HG02885 (cell line): ENCODE measurements at regions not wholly inside any gene's neighbourhood (a gene's known extent, or its start where the extent isn't known, plus 50 kb on each side); places are given as distances from the start of the nearest gene placed in this dataset.
"Not testable (repeated sequence)": the region's sequence is repeated elsewhere in the genome, so short reads cannot be mapped to it uniquely, and the experiment has no call there.

Experiments used
- ATAC-seq: cut with Tn5 transposase; IDR thresholded peaks from one replicate; pipeline ENCODE4 v1.9.1; 2021; ENCODE audit warnings: mild to moderate bottlenecking; ENCODE audit not compliant: unreplicated experiment, poor library complexity

- ATAC-seq = not testable (repeated sequence)
Measured at GRCh38 chr9:62874213-62874612, 1684.4 kb downstream of the SPATA31A7 start.

GRCh38 chr9:62874745-62875599 lies 1685.1 kb downstream of the SPATA31A7 start:
- not testable (repeated sequence) for ATAC-seq

DNA sequence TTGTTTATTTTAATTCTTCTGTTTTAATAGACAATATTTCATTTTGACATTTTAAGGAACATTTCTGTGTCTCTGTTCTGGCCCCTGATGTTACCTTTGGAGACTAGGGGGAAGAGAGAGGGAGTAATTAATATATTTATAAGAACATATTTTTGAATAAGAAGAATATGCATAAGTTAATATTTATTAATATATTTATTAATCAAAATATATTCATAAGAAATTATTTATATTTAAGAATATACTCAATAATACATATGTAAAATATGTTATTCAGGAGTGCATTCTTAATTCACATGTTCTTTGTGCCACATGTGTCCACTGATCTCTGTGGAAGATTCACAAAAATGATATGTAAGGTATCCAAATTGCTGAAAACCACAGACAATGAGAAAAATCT lies 1687.7 kb downstream of the SPATA31A7 start:
- ATAC-seq = not testable (repeated sequence)

DNA sequence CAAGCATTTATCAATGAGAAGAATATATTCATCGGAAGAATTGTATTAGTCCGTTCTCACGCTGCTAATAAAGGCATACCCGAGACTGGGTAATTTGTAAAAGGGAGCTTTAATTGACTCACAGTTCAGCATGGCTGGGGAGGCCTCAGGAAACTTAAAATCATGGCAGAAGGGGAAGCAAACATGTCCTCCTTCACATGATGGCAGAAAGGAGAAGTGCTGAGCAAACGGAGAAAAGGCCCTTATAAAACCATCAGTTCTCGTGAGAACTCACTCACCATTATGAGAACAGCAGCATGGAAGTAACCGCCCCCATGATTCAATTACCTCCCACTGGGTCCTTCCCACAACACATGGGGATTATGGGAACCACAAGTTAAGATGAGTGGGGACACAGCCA lies 1688.2 kb downstream of the SPATA31A7 start:
- ATAC-seq = not testable (repeated sequence)

GRCh38 chr9:62880453-62880852 lies 1690.6 kb downstream of the SPATA31A7 start:
- ATAC-seq = not testable (repeated sequence)

- ATAC-seq = not testable (repeated sequence)
Measured at GRCh38 chr9:62880971-62881370, 1691.1 kb downstream of the SPATA31A7 start.

DNA sequence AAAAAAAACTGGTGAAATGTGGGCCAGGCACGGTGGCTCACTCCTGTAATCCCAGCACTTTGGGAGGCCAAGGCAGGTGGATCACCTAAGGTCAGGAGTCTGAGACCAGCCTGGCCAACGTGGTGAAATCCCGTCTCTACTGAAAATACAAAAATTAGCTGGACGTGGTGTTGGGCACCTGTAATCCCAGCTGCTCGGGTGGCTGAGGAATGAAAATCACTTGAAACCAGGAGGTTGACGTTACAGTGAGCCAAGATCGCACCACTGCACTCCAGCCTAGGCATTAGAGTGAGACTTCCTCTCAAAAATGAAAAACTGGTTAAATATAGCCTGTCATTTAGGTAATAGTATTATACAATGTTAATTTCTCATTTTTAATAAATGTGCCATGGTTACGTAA lies 1692.0 kb downstream of the SPATA31A7 start:
- not testable (repeated sequence) for ATAC-seq

DNA sequence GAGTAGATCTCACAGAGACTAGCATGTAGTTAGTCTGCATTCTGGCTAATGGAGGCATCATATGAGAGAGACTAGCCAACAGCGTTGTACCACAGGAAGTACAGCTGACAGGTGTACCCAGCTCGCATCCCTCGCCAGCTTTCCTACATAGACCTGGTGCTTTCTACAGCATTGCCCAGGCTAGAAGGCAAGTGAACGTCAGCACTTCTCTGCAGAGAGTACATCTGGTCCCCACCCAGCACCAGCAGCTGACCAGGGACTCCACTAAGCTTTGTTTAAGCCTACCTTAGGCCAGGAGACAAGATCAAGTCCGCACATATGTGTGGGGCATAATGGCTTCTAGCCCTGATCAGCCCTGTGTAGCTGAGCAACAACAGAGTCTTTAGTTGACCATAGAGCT lies 1692.9 kb downstream of the SPATA31A7 start:
- ATAC-seq = not testable (repeated sequence)

- ATAC-seq = not testable (repeated sequence)
Measured at GRCh38 chr9:62896692-62897091, 1706.9 kb downstream of the SPATA31A7 start.

GRCh38 chr9:62897411-62898225 lies 1707.8 kb downstream of the SPATA31A7 start:
- ATAC-seq = not testable (repeated sequence)

DNA sequence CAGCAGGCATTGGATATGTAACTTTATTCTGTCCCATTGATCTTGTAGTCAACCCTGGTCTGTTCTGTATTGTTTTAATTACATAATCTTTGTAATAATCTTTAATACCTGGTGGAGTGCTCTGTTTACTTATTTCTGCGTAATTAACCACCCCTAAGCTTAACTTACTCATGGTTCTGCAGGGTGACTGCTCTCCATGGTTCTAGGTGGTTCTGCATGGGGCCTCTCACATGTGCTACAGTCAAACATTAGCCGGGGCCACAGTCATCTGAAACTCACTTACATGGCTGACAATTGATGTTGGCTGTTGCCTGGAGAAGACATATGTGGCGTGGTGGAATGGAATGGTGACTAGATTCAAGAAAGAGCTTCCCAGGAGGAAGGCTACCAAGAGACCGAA lies 1709.8 kb downstream of the SPATA31A7 start:
- ATAC-seq = not testable (repeated sequence)

GRCh38 chr9:62904061-62904460 lies 1714.2 kb downstream of the SPATA31A7 start:
- ATAC-seq = not testable (repeated sequence)

DNA sequence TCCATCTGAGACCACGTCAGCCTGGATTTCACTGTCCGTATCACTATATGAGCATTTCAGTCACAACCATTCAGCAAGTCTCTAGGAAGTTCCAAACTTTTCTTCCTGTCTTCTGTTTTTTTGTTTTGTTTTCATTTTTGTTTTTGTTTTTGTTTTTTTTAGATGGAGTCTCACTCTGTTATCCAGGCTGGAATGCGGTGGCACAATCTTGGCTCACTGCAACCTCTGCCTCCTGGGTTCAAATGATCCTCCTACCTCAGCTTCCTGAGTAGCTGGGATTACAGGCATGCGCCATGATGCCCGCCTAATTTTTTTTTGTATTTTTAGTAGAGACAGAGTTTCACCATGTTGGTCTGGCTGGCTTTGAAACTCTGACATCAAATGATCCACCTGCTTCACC lies 1715.9 kb downstream of the SPATA31A7 start:
- not testable (repeated sequence) for ATAC-seq

DNA sequence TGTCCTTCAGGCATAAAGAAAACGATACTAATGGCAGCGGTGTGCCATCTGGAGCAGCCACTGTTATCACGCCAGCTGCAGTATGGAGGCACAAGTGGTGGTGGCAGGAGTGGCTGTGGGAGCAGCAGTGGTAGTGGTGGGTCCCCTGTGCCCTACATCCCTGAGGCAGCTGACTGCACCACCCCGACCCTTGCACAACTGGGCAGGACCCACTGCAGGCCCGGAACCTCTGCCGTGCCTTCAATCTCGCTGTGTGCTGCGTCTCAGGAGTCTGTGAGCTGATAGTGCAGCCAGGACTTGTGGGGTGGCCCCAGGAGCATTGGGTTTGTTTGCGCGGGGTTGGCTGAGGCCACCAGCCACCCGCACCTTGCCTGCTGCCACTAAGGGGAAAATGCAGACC lies 1718.0 kb downstream of the SPATA31A7 start:
- not testable (repeated sequence) for ATAC-seq

DNA sequence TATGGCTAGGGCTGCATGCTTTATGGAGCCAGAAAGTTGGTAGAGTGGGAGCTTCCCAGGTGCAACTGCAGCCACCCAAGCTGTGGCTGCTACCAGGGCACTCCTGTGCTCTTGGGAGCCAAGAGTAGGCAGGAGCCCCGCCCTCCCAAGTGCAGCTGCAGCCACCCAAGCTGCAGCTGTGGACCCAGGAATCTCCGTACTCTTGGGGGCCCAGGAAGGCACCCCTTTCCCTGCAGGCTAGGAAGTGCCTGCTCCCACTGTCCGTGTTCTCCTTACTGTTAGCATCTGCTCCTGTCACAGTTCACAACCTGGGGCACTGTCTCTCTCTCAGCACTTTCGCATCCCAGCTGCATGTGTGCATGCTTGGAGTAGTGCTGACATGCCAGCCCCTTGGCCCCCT lies 1718.4 kb downstream of the SPATA31A7 start:
- ATAC-seq = not testable (repeated sequence)

GRCh38 chr9:62909447-62909846 lies 1719.6 kb downstream of the SPATA31A7 start:
- ATAC-seq = not testable (repeated sequence)

GRCh38 chr9:62912278-62912677 lies 1722.4 kb downstream of the SPATA31A7 start:
- not testable (repeated sequence) for ATAC-seq

DNA sequence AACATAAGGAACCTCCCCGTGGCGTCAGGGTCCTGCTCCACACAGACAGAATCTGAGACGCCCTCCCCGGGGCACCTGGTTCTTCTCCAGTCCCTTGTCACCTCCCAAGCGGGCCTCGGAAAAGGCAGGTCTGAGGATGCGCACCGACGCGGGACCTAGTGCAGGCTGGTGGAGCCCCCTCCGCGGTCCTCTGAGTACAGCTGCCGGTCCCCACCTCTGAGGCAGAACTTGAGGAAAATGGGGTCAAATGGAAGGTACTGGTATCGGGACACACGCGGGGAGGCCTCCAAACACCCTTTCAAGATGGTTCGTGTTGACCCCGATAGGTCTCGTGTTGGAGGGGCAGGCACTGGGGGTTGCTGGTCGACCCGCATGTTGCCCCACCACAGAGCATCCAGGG lies 1725.3 kb downstream of the SPATA31A7 start:
- not testable (repeated sequence) for ATAC-seq

DNA sequence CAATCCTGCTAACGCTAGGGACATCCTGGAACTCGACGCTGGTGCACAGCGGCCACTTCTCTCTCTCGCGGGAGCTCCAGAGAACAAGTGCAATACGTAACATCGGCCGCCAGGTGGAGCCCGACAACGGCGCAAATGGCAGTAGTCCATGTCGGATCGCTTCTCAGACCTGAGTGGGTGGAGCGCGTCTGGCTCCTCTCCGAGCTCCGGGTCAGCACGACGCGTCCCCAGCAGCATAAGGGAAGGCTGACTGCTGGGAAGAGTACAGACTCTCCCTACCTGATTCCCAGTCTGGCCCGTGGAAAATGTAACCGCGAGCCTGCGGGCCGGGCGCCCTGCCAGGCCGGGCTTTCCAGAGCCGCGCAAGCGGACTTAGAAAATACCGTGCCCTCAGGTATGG lies 1725.8 kb downstream of the SPATA31A7 start:
- ATAC-seq = peak; percentile 100

DNA sequence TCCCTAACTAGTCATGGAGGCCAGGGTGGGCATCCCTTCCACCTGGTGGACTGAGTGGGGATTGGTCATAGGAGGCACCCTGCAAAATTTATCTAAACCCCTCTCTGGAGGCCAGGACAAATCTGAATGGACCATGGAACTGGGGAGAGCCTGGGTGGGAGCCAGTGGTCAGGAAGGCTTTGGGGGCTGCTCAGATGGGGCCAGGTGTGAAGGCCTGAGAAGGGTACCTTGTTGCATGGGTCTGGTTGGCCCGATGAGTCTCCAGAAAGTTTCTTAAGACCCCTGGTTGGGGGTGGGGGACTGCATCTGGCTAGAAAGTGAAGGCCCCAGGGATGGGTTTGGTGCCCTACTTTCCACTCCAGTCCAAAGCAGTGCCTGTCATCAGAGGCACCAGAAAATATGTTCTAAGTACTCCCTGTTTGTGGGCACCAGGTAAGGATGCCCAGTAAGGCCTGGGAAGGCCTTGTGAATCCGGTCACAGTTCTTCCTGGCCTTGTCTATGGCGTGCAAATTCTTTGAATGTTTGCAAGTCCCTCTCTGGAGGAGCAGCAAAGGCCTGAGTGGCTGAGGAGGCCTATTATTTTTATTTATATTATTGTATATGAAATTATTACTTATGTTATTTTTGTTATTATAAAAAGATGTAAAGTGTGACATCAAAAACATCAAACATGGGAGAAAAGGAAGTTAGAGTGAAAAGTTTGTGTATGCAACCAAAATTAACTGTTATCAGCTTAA lies 1729.0 kb downstream of the SPATA31A7 start:
- not testable (repeated sequence) for ATAC-seq
